ENCODE measurements at regions not wholly inside any gene's neighbourhood (a gene's known extent, or its start where the extent isn't known, plus 50 kb on each side); places are given as distances from the start of the nearest gene placed in this dataset.
"Not testable (repeated sequence)": the region's sequence is repeated elsewhere in the genome, so short reads cannot be mapped to it uniquely, and the experiment has no call there.

GRCh38 chrX:137858106-137858505, 292.2 kb downstream of the ZIC3 start:
- TF ChIP-seq POLR2A (IDR thresholded peaks at IDR 0.05) = no peak
- TF ChIP-seq, protein P1, sequence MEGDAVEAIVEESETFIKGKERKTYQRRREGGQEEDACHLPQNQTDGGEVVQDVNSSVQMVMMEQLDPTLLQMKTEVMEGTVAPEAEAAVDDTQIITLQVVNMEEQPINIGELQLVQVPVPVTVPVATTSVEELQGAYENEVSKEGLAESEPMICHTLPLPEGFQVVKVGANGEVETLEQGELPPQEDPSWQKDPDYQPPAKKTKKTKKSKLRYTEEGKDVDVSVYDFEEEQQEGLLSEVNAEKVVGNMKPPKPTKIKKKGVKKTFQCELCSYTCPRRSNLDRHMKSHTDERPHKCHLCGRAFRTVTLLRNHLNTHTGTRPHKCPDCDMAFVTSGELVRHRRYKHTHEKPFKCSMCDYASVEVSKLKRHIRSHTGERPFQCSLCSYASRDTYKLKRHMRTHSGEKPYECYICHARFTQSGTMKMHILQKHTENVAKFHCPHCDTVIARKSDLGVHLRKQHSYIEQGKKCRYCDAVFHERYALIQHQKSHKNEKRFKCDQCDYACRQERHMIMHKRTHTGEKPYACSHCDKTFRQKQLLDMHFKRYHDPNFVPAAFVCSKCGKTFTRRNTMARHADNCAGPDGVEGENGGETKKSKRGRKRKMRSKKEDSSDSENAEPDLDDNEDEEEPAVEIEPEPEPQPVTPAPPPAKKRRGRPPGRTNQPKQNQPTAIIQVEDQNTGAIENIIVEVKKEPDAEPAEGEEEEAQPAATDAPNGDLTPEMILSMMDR (IDR thresholded peaks at IDR 0.05) = no peak
- WGBS, 2 donors = 20 to 41% methylated on average over 3 of the region's 3 CpGs

GRCh38 chrX:137878401-137878800, 312.5 kb downstream of the ZIC3 start:
- no peaks in the 10 kb centered on the region for H3K36me3 ChIP-seq (replicated peaks in 1 of 2; ENCODE audit: insufficient read depth in 1 of 2, low read depth in 2 of 2)
- no peak for DNase-seq
- no peak overlapping the region for H3K4me3 ChIP-seq
- no peaks in the 10 kb centered on the region for H3K4me1 ChIP-seq
- H3K9me3 ChIP-seq = no peaks in the 10 kb centered on the region
- TF ChIP-seq, protein P1 (IDR thresholded peaks at IDR 0.05) = no peak
- TF ChIP-seq POLR2A (IDR thresholded peaks at IDR 0.05) = no peak
- 45 to 49% methylated on average over 3 of the region's 3 CpGs for WGBS, 2 donors
- no peak for ATAC-seq
- no peak overlapping the region for H3K27ac ChIP-seq
- intact Hi-C loops (cut with DNase I) = no loop called here
- no peaks in the 10 kb centered on the region for H3K27me3 ChIP-seq

More at GRCh38 chrX:137858106-137858505, 292.2 kb downstream of the ZIC3 start:
- DNase-seq (no peak), ATAC-seq (no peak)
- Histone ChIP-seq H3K27ac (no peak overlapping the region), H3K27me3 (no peaks in the 10 kb centered on the region), H3K4me3 (no peak overlapping the region), H3K9me3 (no peaks in the 10 kb centered on the region), H3K36me3 (replicated peaks in 1 of 2; ENCODE audit: insufficient read depth in 1 of 2, low read depth in 2 of 2) (no peaks in the 10 kb centered on the region), H3K4me1 (no peaks in the 10 kb centered on the region)
- intact Hi-C loops (cut with DNase I) = no loop called here

DNA sequence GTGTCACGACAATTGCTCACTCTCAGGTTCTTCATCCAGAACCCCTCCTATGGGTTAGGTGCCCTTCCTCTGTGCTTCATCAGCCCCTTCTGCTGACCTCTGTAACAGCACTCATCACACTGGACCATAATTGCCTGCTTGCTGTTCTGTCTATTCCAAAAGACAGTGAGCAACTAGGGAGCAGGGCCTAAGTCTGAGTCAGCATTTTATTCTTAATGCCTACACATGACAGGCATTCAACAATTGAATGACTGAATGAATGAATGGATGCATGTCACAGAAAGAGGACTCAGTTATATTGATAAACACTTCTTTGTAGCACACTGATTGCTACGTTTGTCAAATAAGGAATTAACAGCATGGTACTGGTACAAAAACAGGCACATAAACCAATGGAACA, 317.0 kb downstream of the ZIC3 start:
- intact Hi-C loops (cut with DNase I) = no loop called here
- H3K9me3 ChIP-seq = no peaks in the 10 kb centered on the region
- no peak overlapping the region for H3K27ac ChIP-seq
- H3K27me3 ChIP-seq = no peaks in the 10 kb centered on the region
- ATAC-seq = no peak
- DNase-seq = no peak
- H3K4me3 ChIP-seq = no peak overlapping the region
- H3K4me1 ChIP-seq = no peaks in the 10 kb centered on the region
- no peaks in the 10 kb centered on the region for H3K36me3 ChIP-seq (replicated peaks in 1 of 2; ENCODE audit: insufficient read depth in 1 of 2, low read depth in 2 of 2)
- TF ChIP-seq POLR2A (IDR thresholded peaks at IDR 0.05) = no peak
- TF ChIP-seq, protein P1 (IDR thresholded peaks at IDR 0.05) = no peak
- 70 to 73% methylated on average over 2 of the region's 2 CpGs for WGBS, 2 donors

- DNase-seq; intact Hi-C loops (cut with DNase I); H3K27me3 ChIP-seq; H3K4me3 ChIP-seq; ATAC-seq; H3K9me3 ChIP-seq; H3K27ac ChIP-seq; H3K36me3 ChIP-seq (replicated peaks in 1 of 2; ENCODE audit: insufficient read depth in 1 of 2, low read depth in 2 of 2); H3K4me1 ChIP-seq: not testable (repeated sequence)
- WGBS, 2 donors = 41 to 45% methylated on average over 1 of the region's 1 CpG
Observed at GRCh38 chrX:137884813-137885212, 318.9 kb downstream of the ZIC3 start.

DNA sequence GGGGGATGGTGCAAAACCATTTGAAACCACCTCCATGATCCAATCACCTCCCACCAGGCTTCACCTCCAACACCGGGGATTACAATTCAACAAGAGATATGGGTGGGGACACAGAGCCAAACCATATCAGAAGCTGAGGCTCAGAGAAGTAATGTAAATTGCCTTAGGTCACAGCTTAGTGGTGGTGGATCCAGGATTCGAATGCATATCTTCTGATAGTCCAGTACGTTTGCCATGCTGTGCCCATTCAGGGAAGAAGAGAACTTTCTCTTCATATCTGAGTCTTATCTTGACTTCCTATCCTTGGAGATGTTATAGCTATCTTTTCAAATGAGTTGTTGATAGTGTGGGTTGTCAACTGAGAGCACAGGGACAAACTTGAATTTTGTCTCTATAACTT, 325.5 kb downstream of the ZIC3 start:
- intact Hi-C loops (cut with DNase I) = no loop called here

More for the DNA sequence above, 325.5 kb downstream of the ZIC3 start:
- H3K4me1 ChIP-seq = no peaks in the 10 kb centered on the region
- WGBS, 2 donors = 26 to 45% methylated on average over 3 of the region's 3 CpGs
- no peaks in the 10 kb centered on the region for H3K36me3 ChIP-seq (replicated peaks in 1 of 2; ENCODE audit: insufficient read depth in 1 of 2, low read depth in 2 of 2)
- no peaks in the 10 kb centered on the region for H3K9me3 ChIP-seq
- no peak overlapping the region for H3K27ac ChIP-seq
- ATAC-seq (no peak), DNase-seq (no peak)
- H3K4me3 ChIP-seq = no peak overlapping the region
- no peak for TF ChIP-seq POLR2A (IDR thresholded peaks at IDR 0.05)
- TF ChIP-seq, protein P1 (IDR thresholded peaks at IDR 0.05) = no peak
- no peaks in the 10 kb centered on the region for H3K27me3 ChIP-seq
